WERI-Rb-1 (cell line): ENCODE measurements at regions not wholly inside any gene's neighbourhood (a gene's known extent, or its start where the extent isn't known, plus 50 kb on each side); places are given as distances from the start of the nearest gene placed in this dataset.

Source experiments
- DNase-seq: peaks from one replicate; pipeline ENCODE4 v3.0.0-alpha.2; 2020
- H3K27ac ChIP-seq: fragments of 250-450 bp; sonication (Bioruptor Pico); 2 replicates; pipeline ENCODE4 v1.5.1; 2020; ENCODE audit warnings: mild to moderate bottlenecking, moderate library complexity
- H3K27me3 ChIP-seq: fragments of 250-450 bp; sonication (Bioruptor Pico); 2 replicates; pipeline ENCODE4 v1.5.1; 2021; ENCODE audit warnings: mild to moderate bottlenecking, low read depth, moderate library complexity; ENCODE audit not compliant: insufficient read depth, severe bottlenecking
- H3K36me3 ChIP-seq: fragments of 250-450 bp; sonication (Bioruptor Pico); 2 replicates; pipeline ENCODE4 v1.5.1; 2020; ENCODE audit warnings: mild to moderate bottlenecking, moderate library complexity
- H3K4me3 ChIP-seq: 2 replicates; pipeline ENCODE4 v1.5.1; 2011; ENCODE audit warnings: low read depth, mild to moderate bottlenecking, control low read depth, low read length
- H3K9me3 ChIP-seq: fragments of 250-450 bp; sonication (Bioruptor Pico); 2 replicates; pipeline ENCODE4 v1.5.1; 2021; ENCODE audit warnings: mild to moderate bottlenecking, moderate library complexity; ENCODE audit not compliant: severe bottlenecking
- CTCF ChIP-seq: IDR thresholded peaks from 2 replicates; pipeline ENCODE4 v1.5.1; 2011; ENCODE audit warnings: low read depth, mild to moderate bottlenecking, control low read depth, inconsistent platforms, low read length

GRCh38 chr18:44111337-44111736 lies 569.4 kb upstream of the SETBP1 start:
- DNase-seq = no peak
- Histone ChIP-seq H3K9me3 (no peaks in the 10 kb centered on the region), H3K4me3 (no peak overlapping the region), H3K36me3 (no peaks in the 10 kb centered on the region), H3K27me3 (peaks cover 21% of the 10 kb centered on the region), H3K27ac (no peak overlapping the region)
- no peak for TF ChIP-seq CTCF

GRCh38 chr18:44117821-44118220 lies 562.9 kb upstream of the SETBP1 start:
- H3K27me3 ChIP-seq = peaks cover 40% of the 10 kb centered on the region
- TF ChIP-seq CTCF = no peak
- H3K4me3 ChIP-seq = no peak overlapping the region
- H3K36me3 ChIP-seq = no peaks in the 10 kb centered on the region
- H3K27ac ChIP-seq = no peak overlapping the region
- no peak for DNase-seq
- no peaks in the 10 kb centered on the region for H3K9me3 ChIP-seq

GRCh38 chr18:44119607-44120006 lies 561.1 kb upstream of the SETBP1 start:
- Histone ChIP-seq H3K36me3 (no peaks in the 10 kb centered on the region), H3K27ac (no peak overlapping the region), H3K9me3 (no peaks in the 10 kb centered on the region), H3K4me3 (no peak overlapping the region), H3K27me3 (peaks cover 53% of the 10 kb centered on the region)
- no peak for TF ChIP-seq CTCF
- no peak for DNase-seq

- no peaks in the 10 kb centered on the region for H3K36me3 ChIP-seq
- peaks cover 62% of the 10 kb centered on the region for H3K27me3 ChIP-seq
- no peak for DNase-seq
- H3K9me3 ChIP-seq = no peaks in the 10 kb centered on the region
- H3K27ac ChIP-seq = no peak overlapping the region
- H3K4me3 ChIP-seq = no peak overlapping the region
- TF ChIP-seq CTCF = no peak
Observed at GRCh38 chr18:44123743-44124142, 556.9 kb upstream of the SETBP1 start.

GRCh38 chr18:44125446-44125845 lies 555.2 kb upstream of the SETBP1 start:
- Histone ChIP-seq H3K27ac (no peak overlapping the region), H3K9me3 (no peaks in the 10 kb centered on the region), H3K4me3 (no peak overlapping the region), H3K27me3 (peaks cover 56% of the 10 kb centered on the region), H3K36me3 (no peaks in the 10 kb centered on the region)
- DNase-seq = no peak
- TF ChIP-seq CTCF = no peak

GRCh38 chr18:44126598-44126997 lies 554.1 kb upstream of the SETBP1 start:
- no peak for DNase-seq
- H3K4me3 ChIP-seq = no peak overlapping the region
- H3K27me3 ChIP-seq = peaks cover 57% of the 10 kb centered on the region
- TF ChIP-seq CTCF = no peak
- H3K36me3 ChIP-seq = no peaks in the 10 kb centered on the region
- no peaks in the 10 kb centered on the region for H3K9me3 ChIP-seq
- H3K27ac ChIP-seq = no peak overlapping the region
